Endodermal cell (in vitro differentiated cells): ENCODE measurements at regions not wholly inside any gene's neighbourhood (a gene's known extent, or its start where the extent isn't known, plus 50 kb on each side); places are given as distances from the start of the nearest gene placed in this dataset.
A peak's percentile ranks its signal among the peaks of the same experiment; 100 is the strongest.
"Not testable (repeated sequence)": the region's sequence is repeated elsewhere in the genome, so short reads cannot be mapped to it uniquely, and the experiment has no call there.

ENCODE experiments used
- DNase-seq: peaks from one replicate; pipeline ENCODE4 v3.0.0-alpha.2; 2017
- H3K27ac ChIP-seq: 2 replicates; pipeline ENCODE4 v1.5.1; 2013; ENCODE audit warnings: mild to moderate bottlenecking, low read depth, low read length, moderate library complexity
- H3K27me3 ChIP-seq: 2 replicates; pipeline ENCODE4 v1.6.1; 2013; ENCODE audit warnings: mild to moderate bottlenecking, low read length, moderate library complexity; ENCODE audit not compliant: insufficient read depth, control insufficient read depth, poor library complexity, severe bottlenecking
- H3K36me3 ChIP-seq: 2 replicates; pipeline ENCODE4 v1.7.0; 2013; ENCODE audit warnings: mild to moderate bottlenecking, low read length, moderate library complexity; ENCODE audit not compliant: control insufficient read depth, insufficient read depth
- H3K4me1 ChIP-seq: one replicate; pipeline ENCODE4 v1.7.0; 2013; ENCODE audit warnings: low read length; ENCODE audit not compliant: control insufficient read depth, insufficient read depth
- H3K4me3 ChIP-seq: 2 replicates; pipeline ENCODE4 v1.5.1; 2013; ENCODE audit warnings: mild to moderate bottlenecking, low read length, moderate library complexity
- H3K9ac ChIP-seq: 2 replicates; pipeline ENCODE4 v1.6.1; 2013; ENCODE audit warnings: mild to moderate bottlenecking, low read length, moderate library complexity; ENCODE audit not compliant: poor library complexity, severe bottlenecking; ENCODE audit errors: extremely low read depth
- H3K9me3 ChIP-seq: 2 replicates; pipeline ENCODE4 v1.6.1; 2013; ENCODE audit warnings: mild to moderate bottlenecking, low read length, moderate library complexity; ENCODE audit not compliant: control insufficient read depth
- H3K27ac Mint-ChIP-seq: 2 replicates; pipeline ENCODE4 v1.8.0; 2020; ENCODE audit warnings: mixed read lengths
- H3K27me3 Mint-ChIP-seq: 2 replicates; pipeline ENCODE4 v1.8.0; 2021; ENCODE audit warnings: mild to moderate bottlenecking, mixed read lengths; ENCODE audit not compliant: insufficient read depth
- H3K36me3 Mint-ChIP-seq: 2 replicates; pipeline ENCODE4 v1.8.0; 2020; ENCODE audit warnings: low read depth, mixed read lengths
- H3K4me1 Mint-ChIP-seq: 2 replicates; pipeline ENCODE4 v1.8.0; 2020; ENCODE audit warnings: mixed read lengths
- H3K4me3 Mint-ChIP-seq: 2 replicates; pipeline ENCODE4 v1.8.0; 2020; ENCODE audit warnings: mild to moderate bottlenecking, moderate library complexity, mixed read lengths
- H3K9me3 Mint-ChIP-seq: 2 replicates; pipeline ENCODE4 v1.8.0; 2020; ENCODE audit warnings: mild to moderate bottlenecking, mixed read lengths
- CTCF ChIP-seq: fragments of 200-600 bp; sonication (generic); conservative IDR thresholded peaks from 2 replicates; pipeline ENCODE4 v1.5.0; 2021; ENCODE audit warnings: antibody characterized with exemption, mild to moderate bottlenecking
- WGBS, 2 experiments: methylation state at CpG; one replicate each; pipeline versions ENCODE4 v1.1.5 to v1.1.7; 2013; ENCODE audit warnings: missing lambda C conversion rate in 2 of 2, mixed read lengths in 1 of 2; ENCODE audit not compliant: insufficient coverage in 1 of 2, insufficient read length in 1 of 2; 5-methylcytosine and 5-hydroxymethylcytosine counted together

GRCh38 chr20:19049514-19049913 is 162.9 kb upstream of the SLC24A3 start:
- Histone ChIP-seq H3K27ac (no peak overlapping the region), H3K4me1 (no peaks in the 10 kb centered on the region), H3K9me3 (no peaks in the 10 kb centered on the region), H3K36me3 (no peaks in the 10 kb centered on the region), H3K9ac (no peak overlapping the region), H3K4me3 (no peak overlapping the region), H3K27me3 (no peaks in the 10 kb centered on the region)
- Mint-ChIP-seq H3K4me3 (no peak overlapping the region), H3K27ac (no peak overlapping the region), H3K4me1 (peaks cover 4% of the 10 kb centered on the region), H3K9me3 (no peaks in the 10 kb centered on the region), H3K36me3 (no peaks in the 10 kb centered on the region), H3K27me3 (no peaks in the 10 kb centered on the region)
- no peak for TF ChIP-seq CTCF
- WGBS, 2 experiments: 93 to 96% methylated on average over 4 to 7 of the region's 7 CpGs
- DNase-seq: no peak

GRCh38 chr20:19056909-19057308 is 155.5 kb upstream of the SLC24A3 start:
- peak; percentile 48 for TF ChIP-seq CTCF

GRCh38 chr20:19064788-19065187 is 147.7 kb upstream of the SLC24A3 start:
- not testable (repeated sequence) for H3K4me3 ChIP-seq, H3K36me3 ChIP-seq, H3K27ac Mint-ChIP-seq, H3K27me3 ChIP-seq, DNase-seq, H3K4me3 Mint-ChIP-seq, H3K4me1 ChIP-seq, H3K27me3 Mint-ChIP-seq, H3K9ac ChIP-seq, H3K27ac ChIP-seq, H3K4me1 Mint-ChIP-seq, H3K36me3 Mint-ChIP-seq
- peaks cover 46% of the 10 kb centered on the region for H3K9me3 ChIP-seq
- peaks cover 82% of the 10 kb centered on the region for H3K9me3 Mint-ChIP-seq
- 90% methylated on average over 4 of the region's 4 CpGs; no CpG with 5 or more reads in 1 of the 2 experiments for WGBS, 2 experiments

More at GRCh38 chr20:19056909-19057308, 155.5 kb upstream of the SLC24A3 start:
- peaks cover 27% of the 10 kb centered on the region for H3K9me3 Mint-ChIP-seq
- H3K27me3 Mint-ChIP-seq: no peaks in the 10 kb centered on the region
- DNase-seq: peak; percentile 66
- Histone ChIP-seq H3K36me3 (no peaks in the 10 kb centered on the region), H3K27ac (no peak overlapping the region), H3K4me1 (no peaks in the 10 kb centered on the region), H3K4me3 (no peak overlapping the region), H3K9me3 (peaks cover 18% of the 10 kb centered on the region), H3K9ac (no peak overlapping the region), H3K27me3 (no peaks in the 10 kb centered on the region)
- 80 to 97% methylated on average over 1 to 3 of the region's 3 CpGs for WGBS, 2 experiments
- H3K4me1 Mint-ChIP-seq: no peaks in the 10 kb centered on the region
- no peak overlapping the region for H3K27ac Mint-ChIP-seq
- H3K36me3 Mint-ChIP-seq: no peaks in the 10 kb centered on the region
- no peak overlapping the region for H3K4me3 Mint-ChIP-seq

- no peak overlapping the region for H3K4me3 ChIP-seq
- TF ChIP-seq CTCF: no peak
- no peak overlapping the region for H3K27ac ChIP-seq
- no peak overlapping the region for H3K9ac ChIP-seq
- peaks cover 24% of the 10 kb centered on the region for H3K9me3 ChIP-seq
- H3K36me3 Mint-ChIP-seq: no peaks in the 10 kb centered on the region
- H3K27ac Mint-ChIP-seq: no peak overlapping the region
- no peak for DNase-seq
- H3K27me3 Mint-ChIP-seq: peaks cover 3% of the 10 kb centered on the region
- peaks cover 57% of the 10 kb centered on the region for H3K9me3 Mint-ChIP-seq
- H3K4me1 Mint-ChIP-seq: no peaks in the 10 kb centered on the region
- no peaks in the 10 kb centered on the region for H3K36me3 ChIP-seq
- WGBS, 2 experiments: 100% methylated on average over 1 of the region's 1 CpG; no CpG with 5 or more reads in 1 of the 2 experiments
- no peaks in the 10 kb centered on the region for H3K4me1 ChIP-seq
- H3K4me3 Mint-ChIP-seq: no peak overlapping the region
- H3K27me3 ChIP-seq: no peaks in the 10 kb centered on the region
Measured at GRCh38 chr20:19067986-19068385, 144.5 kb upstream of the SLC24A3 start.
